ENCODE measurements at regions not wholly inside any gene's neighbourhood (a gene's known extent, or its start where the extent isn't known, plus 50 kb on each side); places are given as distances from the start of the nearest gene placed in this dataset.

GRCh38 chr4:181677621-181678020, 565.6 kb upstream of the TENM3 start:
- no peak for DNase-seq (ENCODE audit: extremely low read depth, low read depth)
- TF ChIP-seq, protein P1, sequence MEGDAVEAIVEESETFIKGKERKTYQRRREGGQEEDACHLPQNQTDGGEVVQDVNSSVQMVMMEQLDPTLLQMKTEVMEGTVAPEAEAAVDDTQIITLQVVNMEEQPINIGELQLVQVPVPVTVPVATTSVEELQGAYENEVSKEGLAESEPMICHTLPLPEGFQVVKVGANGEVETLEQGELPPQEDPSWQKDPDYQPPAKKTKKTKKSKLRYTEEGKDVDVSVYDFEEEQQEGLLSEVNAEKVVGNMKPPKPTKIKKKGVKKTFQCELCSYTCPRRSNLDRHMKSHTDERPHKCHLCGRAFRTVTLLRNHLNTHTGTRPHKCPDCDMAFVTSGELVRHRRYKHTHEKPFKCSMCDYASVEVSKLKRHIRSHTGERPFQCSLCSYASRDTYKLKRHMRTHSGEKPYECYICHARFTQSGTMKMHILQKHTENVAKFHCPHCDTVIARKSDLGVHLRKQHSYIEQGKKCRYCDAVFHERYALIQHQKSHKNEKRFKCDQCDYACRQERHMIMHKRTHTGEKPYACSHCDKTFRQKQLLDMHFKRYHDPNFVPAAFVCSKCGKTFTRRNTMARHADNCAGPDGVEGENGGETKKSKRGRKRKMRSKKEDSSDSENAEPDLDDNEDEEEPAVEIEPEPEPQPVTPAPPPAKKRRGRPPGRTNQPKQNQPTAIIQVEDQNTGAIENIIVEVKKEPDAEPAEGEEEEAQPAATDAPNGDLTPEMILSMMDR (IDR thresholded peaks at IDR 0.05; ENCODE audit: low read depth, low read length) = no peak

- DNase-seq (ENCODE audit: extremely low read depth, low read depth) = no peak
- TF ChIP-seq, protein P1 (IDR thresholded peaks at IDR 0.05; ENCODE audit: low read depth, low read length) = no peak
These were observed 563.4 kb upstream of the TENM3 start for GRCh38 chr4:181679754-181680153.

GRCh38 chr4:181682367-181683047, 560.7 kb upstream of the TENM3 start:
- TF ChIP-seq, protein P1 (IDR thresholded peaks at IDR 0.05; ENCODE audit: low read depth, low read length) = no peak

DNA sequence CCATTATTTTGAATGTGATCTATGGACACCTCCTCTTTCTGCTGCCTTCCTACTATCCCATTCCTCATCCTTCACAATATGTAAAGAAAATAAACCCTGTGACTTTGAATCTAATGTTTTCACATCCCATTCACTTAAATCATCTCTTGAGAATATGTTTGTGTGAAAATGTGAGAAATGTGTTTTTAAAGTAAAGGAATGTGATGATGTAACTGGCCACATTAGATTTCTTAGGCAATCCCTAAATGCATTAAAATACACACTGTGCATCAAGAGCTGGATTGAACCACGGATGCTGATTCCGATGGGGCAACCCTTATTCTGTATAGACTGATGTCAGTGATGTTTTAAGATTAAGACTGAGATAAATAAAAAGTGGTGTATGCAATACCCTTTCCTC, 558.9 kb upstream of the TENM3 start:
- DNase-seq (ENCODE audit: extremely low read depth, low read depth) = no peak
- TF ChIP-seq, protein P1 (IDR thresholded peaks at IDR 0.05; ENCODE audit: low read depth, low read length) = no peak

More at GRCh38 chr4:181682367-181683047, 560.7 kb upstream of the TENM3 start:
- no peak for DNase-seq (ENCODE audit: extremely low read depth, low read depth)

- no peak for DNase-seq (ENCODE audit: extremely low read depth, low read depth)
- TF ChIP-seq, protein P1 (IDR thresholded peaks at IDR 0.05; ENCODE audit: low read depth, low read length) = no peak
These were observed 557.7 kb upstream of the TENM3 start for GRCh38 chr4:181685461-181685860.

GRCh38 chr4:181685911-181686310, 557.3 kb upstream of the TENM3 start:
- DNase-seq (ENCODE audit: extremely low read depth, low read depth) = no peak
- TF ChIP-seq, protein P1 (IDR thresholded peaks at IDR 0.05; ENCODE audit: low read depth, low read length) = no peak

GRCh38 chr4:181687116-181687515, 556.1 kb upstream of the TENM3 start:
- no peak for DNase-seq (ENCODE audit: extremely low read depth, low read depth)
- TF ChIP-seq, protein P1 (IDR thresholded peaks at IDR 0.05; ENCODE audit: low read depth, low read length) = no peak
